ENCODE measurements at regions not wholly inside any gene's neighbourhood (a gene's known extent, or its start where the extent isn't known, plus 50 kb on each side); places are given as distances from the start of the nearest gene placed in this dataset.

DNA sequence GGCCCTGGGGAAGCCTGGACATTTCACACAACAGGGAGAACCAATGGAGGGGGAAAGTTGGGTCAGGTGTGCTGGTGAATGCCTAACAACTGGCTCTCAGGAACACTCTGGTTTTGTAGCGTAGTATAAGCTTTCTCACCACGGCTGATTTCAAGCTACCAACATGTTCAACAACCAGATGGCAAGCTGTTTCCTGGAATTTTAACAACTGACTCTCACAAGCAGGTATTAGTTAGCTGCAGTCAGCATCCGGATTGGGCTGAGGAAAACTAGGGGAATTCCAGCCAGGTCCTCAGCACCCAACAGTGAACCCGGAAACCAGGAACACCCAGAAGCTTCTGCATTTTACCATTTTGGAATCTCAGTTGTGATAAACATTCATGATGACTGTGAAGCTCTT is 162.3 kb upstream of the CAMK1G start:
- no peak overlapping the region for H3K4me3 ChIP-seq (ENCODE audit: control insufficient read depth, low read depth, low read length)
- DNase-seq (ENCODE audit: low read depth), result no peak
- TF ChIP-seq, protein P1, sequence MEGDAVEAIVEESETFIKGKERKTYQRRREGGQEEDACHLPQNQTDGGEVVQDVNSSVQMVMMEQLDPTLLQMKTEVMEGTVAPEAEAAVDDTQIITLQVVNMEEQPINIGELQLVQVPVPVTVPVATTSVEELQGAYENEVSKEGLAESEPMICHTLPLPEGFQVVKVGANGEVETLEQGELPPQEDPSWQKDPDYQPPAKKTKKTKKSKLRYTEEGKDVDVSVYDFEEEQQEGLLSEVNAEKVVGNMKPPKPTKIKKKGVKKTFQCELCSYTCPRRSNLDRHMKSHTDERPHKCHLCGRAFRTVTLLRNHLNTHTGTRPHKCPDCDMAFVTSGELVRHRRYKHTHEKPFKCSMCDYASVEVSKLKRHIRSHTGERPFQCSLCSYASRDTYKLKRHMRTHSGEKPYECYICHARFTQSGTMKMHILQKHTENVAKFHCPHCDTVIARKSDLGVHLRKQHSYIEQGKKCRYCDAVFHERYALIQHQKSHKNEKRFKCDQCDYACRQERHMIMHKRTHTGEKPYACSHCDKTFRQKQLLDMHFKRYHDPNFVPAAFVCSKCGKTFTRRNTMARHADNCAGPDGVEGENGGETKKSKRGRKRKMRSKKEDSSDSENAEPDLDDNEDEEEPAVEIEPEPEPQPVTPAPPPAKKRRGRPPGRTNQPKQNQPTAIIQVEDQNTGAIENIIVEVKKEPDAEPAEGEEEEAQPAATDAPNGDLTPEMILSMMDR (IDR thresholded peaks at IDR 0.05; ENCODE audit: control insufficient read depth, insufficient read depth, low read depth, low read length, missing control alignments), result no peak

DNA sequence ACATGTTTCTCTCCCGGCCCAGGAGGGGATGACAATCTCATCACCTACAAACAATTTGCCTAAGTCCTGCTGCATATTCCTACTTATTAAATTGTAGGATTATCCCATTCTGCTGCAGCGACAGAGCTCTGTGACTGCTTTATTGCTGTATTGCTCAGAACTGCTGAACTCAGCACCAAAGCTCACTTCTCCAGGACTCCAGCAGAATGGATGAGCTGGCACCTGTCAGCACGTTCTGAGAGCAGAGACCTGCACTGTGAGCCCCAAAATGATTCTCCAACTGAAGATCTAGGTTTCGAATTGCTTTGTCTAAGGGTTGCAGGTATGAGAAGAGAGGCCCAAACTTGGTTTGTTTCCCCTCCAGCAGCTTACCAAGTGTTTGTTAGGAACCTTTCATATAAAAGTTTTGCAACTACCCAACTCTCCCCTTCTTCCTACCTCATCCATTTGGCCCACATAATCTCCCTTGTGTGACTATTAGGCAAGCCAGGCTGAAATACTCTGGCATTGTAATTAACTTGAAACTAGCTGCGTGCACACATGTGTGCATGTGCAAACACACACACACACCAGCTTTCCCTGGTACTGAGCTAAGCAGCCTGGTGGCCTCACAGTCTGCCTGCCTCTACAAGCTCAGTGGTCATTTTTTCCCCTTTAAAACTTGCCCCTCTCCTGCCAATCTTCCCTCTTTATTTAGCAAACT is 161.4 kb upstream of the CAMK1G start:
- DNase-seq (ENCODE audit: low read depth), result no peak
- H3K4me3 ChIP-seq (ENCODE audit: control insufficient read depth, low read depth, low read length), result no peak overlapping the region
- TF ChIP-seq, protein P1 (IDR thresholded peaks at IDR 0.05; ENCODE audit: control insufficient read depth, insufficient read depth, low read depth, low read length, missing control alignments), result no peak

DNA sequence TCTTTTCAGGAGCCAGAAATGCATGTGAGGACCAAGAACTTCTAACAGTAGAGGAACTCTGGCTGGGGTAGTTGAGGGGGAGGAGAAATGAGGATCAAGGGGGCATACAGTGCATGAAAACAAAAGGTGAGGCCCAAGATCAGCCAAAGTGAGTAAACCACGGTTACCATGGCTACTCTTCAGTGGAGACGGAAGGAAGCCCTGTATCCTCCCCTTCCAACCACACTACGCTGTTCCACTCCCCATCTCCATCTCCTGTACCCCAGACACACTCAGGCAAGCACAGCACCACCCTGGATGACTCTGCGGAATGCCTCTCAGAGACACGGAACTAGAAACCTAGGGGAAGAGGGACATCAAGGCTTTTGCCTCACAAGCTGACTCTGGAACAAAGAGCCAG is 157.6 kb upstream of the CAMK1G start:
- TF ChIP-seq, protein P1 (IDR thresholded peaks at IDR 0.05; ENCODE audit: control insufficient read depth, insufficient read depth, low read depth, low read length, missing control alignments), result no peak
- H3K4me3 ChIP-seq (ENCODE audit: control insufficient read depth, low read depth, low read length), result no peak overlapping the region
- no peak for DNase-seq (ENCODE audit: low read depth)

DNA sequence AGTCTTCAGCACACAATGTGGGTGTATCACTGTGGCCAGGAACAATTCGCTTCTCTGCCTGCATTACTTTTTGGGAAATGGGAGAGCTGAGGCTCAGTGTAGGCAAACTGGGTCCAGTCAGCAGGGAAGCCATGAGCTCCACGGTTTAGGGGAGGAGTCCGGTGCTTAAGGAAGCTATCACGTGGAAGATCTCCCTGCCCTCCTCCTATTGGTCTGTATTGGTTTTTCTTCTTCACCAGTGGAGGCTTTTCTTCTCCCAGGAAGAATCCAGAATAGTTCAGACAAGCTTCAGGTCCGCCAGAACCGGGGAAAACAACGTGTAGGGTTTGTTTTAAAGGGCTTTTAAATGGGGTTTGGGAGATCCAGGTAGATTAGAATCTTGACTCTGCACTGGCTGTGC is 156.2 kb upstream of the CAMK1G start:
- TF ChIP-seq, protein P1 (IDR thresholded peaks at IDR 0.05; ENCODE audit: control insufficient read depth, insufficient read depth, low read depth, low read length, missing control alignments), result no peak
- no peak overlapping the region for H3K4me3 ChIP-seq (ENCODE audit: control insufficient read depth, low read depth, low read length)
- no peak for DNase-seq (ENCODE audit: low read depth)

DNA sequence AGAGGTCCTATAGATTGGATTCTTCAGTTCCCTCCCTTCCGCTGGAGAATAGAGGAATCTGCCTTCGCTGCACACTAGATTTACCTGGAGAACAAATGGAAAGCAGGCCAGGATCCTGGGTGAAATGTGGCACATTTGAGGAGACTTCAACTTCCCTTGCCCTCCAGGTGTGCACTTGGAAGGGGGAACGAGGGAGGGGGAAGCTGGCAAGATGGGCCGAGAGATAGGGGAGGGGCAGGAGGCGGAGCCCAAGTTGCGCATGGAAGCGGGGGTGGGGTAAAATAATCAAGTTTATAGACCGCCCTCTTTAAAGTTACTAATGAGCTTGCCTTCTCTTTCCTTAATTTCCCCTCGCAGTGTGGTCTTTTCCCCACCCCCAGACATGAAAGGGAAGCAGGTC is 155.7 kb upstream of the CAMK1G start:
- TF ChIP-seq, protein P1 (IDR thresholded peaks at IDR 0.05; ENCODE audit: control insufficient read depth, insufficient read depth, low read depth, low read length, missing control alignments), result no peak
- DNase-seq (ENCODE audit: low read depth), result no peak
- H3K4me3 ChIP-seq (ENCODE audit: control insufficient read depth, low read depth, low read length), result no peak overlapping the region

DNA sequence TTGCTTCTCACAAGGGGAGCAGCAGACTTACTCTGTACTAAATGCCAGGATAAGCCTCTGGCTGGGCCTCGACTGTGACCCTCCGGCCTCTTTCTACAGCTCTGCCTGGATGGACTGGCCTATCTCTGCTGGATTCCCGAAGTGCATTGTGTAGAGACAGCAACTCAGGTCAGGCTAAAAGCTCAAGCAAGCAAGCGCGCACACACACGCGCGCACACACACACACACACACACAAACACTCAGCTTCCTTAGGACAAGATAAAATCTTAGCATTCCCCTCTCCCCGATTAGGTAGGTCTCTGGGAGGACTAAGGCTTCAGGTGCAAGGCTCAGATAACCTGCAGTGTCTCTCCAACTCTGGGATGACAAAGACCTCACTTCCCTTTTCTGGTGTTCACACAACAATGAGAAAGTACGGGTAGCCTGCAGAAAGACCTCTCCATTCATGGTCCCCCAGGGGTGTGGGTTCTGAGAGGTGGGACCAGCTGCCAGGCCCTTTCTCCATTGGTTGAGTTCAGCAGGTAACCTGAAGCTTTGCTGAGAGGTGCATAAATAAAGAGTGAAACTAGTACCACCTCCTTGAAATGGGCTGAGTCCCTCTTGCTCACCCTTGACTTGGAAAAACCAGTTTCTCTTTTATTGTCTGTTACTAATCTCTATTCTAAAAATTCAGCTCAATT is 155.1 kb upstream of the CAMK1G start:
- no peak overlapping the region for H3K4me3 ChIP-seq (ENCODE audit: control insufficient read depth, low read depth, low read length)
- TF ChIP-seq, protein P1 (IDR thresholded peaks at IDR 0.05; ENCODE audit: control insufficient read depth, insufficient read depth, low read depth, low read length, missing control alignments), result no peak
- no peak for DNase-seq (ENCODE audit: low read depth)

All from AG09309 (cell line).